Bronchial epithelial cell (primary cell): ENCODE measurements at regions not wholly inside any gene's neighbourhood (a gene's known extent, or its start where the extent isn't known, plus 50 kb on each side); places are given as distances from the start of the nearest gene placed in this dataset.

Source experiments
- DNase-seq: peaks from one replicate; pipeline ENCODE4 v3.0.0-alpha.2; 2010; ENCODE audit warnings: low read depth
- FAIRE-seq: peaks from 2 replicates; lab custom pipeline; 2011; peaks lifted over from hg19 to GRCh38; lab: Jason Lieb, UNC
- H3K27me3 ChIP-seq: 2 replicates; pipeline ENCODE4 v1.5.1; 2011; ENCODE audit warnings: low read length; ENCODE audit not compliant: control insufficient read depth, insufficient read depth
- H3K36me3 ChIP-seq: 2 replicates; pipeline ENCODE4 v1.5.1; 2011; ENCODE audit warnings: low read length; ENCODE audit not compliant: control insufficient read depth, insufficient read depth
- H3K4me3 ChIP-seq: 2 replicates; pipeline ENCODE4 v1.5.1; 2011; ENCODE audit warnings: mild to moderate bottlenecking, low read depth, low read length, control low read depth
- CTCF ChIP-seq: IDR thresholded peaks from 2 replicates; pipeline ENCODE4 v1.5.1; 2011; ENCODE audit warnings: mild to moderate bottlenecking, moderate library complexity, low read length, control low read depth, inconsistent platforms; ENCODE audit not compliant: insufficient read depth, severe bottlenecking

- FAIRE-seq (no peak), DNase-seq (no peak)
- no peaks in the 10 kb centered on the region for H3K27me3 ChIP-seq
- TF ChIP-seq CTCF = no peak
- H3K4me3 ChIP-seq = no peak overlapping the region
- H3K36me3 ChIP-seq = no peaks in the 10 kb centered on the region
These were observed 154.3 kb upstream of the PITX1 start for GRCh38 chr5:135188233-135188914.

- FAIRE-seq (no peak), DNase-seq (peak; percentile 60)
- TF ChIP-seq CTCF = peak; percentile 43
- H3K27me3 ChIP-seq = no peaks in the 10 kb centered on the region
- no peak overlapping the region for H3K4me3 ChIP-seq
- no peaks in the 10 kb centered on the region for H3K36me3 ChIP-seq
These were observed 152.9 kb upstream of the PITX1 start for GRCh38 chr5:135186662-135187522.

GRCh38 chr5:135185481-135186065, 151.5 kb upstream of the PITX1 start:
- FAIRE-seq (peak; percentile 70), DNase-seq (no peak)
- Histone ChIP-seq H3K4me3 (no peak overlapping the region), H3K27me3 (no peaks in the 10 kb centered on the region), H3K36me3 (no peaks in the 10 kb centered on the region)
- no peak for TF ChIP-seq CTCF

GRCh38 chr5:135184646-135185045, 150.6 kb upstream of the PITX1 start:
- FAIRE-seq (no peak), DNase-seq (no peak)
- H3K36me3 ChIP-seq = no peaks in the 10 kb centered on the region

GRCh38 chr5:135183464-135183863, 149.4 kb upstream of the PITX1 start:
- FAIRE-seq (no peak), DNase-seq (peak; percentile 62)
- H3K4me3 ChIP-seq = no peak overlapping the region
- H3K36me3 ChIP-seq = no peaks in the 10 kb centered on the region
- no peak for TF ChIP-seq CTCF
- H3K27me3 ChIP-seq = no peaks in the 10 kb centered on the region

More at GRCh38 chr5:135184646-135185045, 150.6 kb upstream of the PITX1 start:
- Histone ChIP-seq H3K4me3 (no peak overlapping the region), H3K27me3 (no peaks in the 10 kb centered on the region)
- TF ChIP-seq CTCF = no peak
